GM21576 (cell line): ENCODE measurements at regions not wholly inside any gene's neighbourhood (a gene's known extent, or its start where the extent isn't known, plus 50 kb on each side); places are given as distances from the start of the nearest gene placed in this dataset.
"Not testable (repeated sequence)": the region's sequence is repeated elsewhere in the genome, so short reads cannot be mapped to it uniquely, and the experiment has no call there.

Experiments
- ATAC-seq: cut with Tn5 transposase; IDR thresholded peaks from one replicate; pipeline ENCODE4 v1.9.1; 2021; ENCODE audit warnings: mild to moderate bottlenecking, moderate library complexity; ENCODE audit not compliant: unreplicated experiment

- no peak for ATAC-seq
Measured at GRCh38 chr13:85141401-85141800, 657.8 kb downstream of the SLITRK6 start.

GRCh38 chr13:85140192-85140591 lies 659.0 kb downstream of the SLITRK6 start:
- no peak for ATAC-seq

- no peak for ATAC-seq
Measured at GRCh38 chr13:85137516-85137915, 661.7 kb downstream of the SLITRK6 start.

GRCh38 chr13:85132986-85133385 lies 666.2 kb downstream of the SLITRK6 start:
- no peak for ATAC-seq

GRCh38 chr13:85123501-85123900 lies 675.7 kb downstream of the SLITRK6 start:
- ATAC-seq = not testable (repeated sequence)

- no peak for ATAC-seq
Measured at GRCh38 chr13:85108356-85108755, 690.9 kb downstream of the SLITRK6 start.

GRCh38 chr13:85099245-85099644 lies 700.0 kb downstream of the SLITRK6 start:
- ATAC-seq = no peak

- ATAC-seq = no peak
Measured at GRCh38 chr13:85095418-85096272, 703.6 kb downstream of the SLITRK6 start.

GRCh38 chr13:85093808-85094207 lies 705.4 kb downstream of the SLITRK6 start:
- no peak for ATAC-seq

GRCh38 chr13:85091631-85092234 lies 707.5 kb downstream of the SLITRK6 start:
- no peak for ATAC-seq

- no peak for ATAC-seq
Measured at GRCh38 chr13:85089186-85089585, 710.0 kb downstream of the SLITRK6 start.

- ATAC-seq = no peak
Measured at GRCh38 chr13:85080691-85081090, 718.5 kb downstream of the SLITRK6 start.

- no peak for ATAC-seq
Measured at GRCh38 chr13:85076343-85076742, 722.9 kb downstream of the SLITRK6 start.

GRCh38 chr13:85074543-85075313 lies 724.5 kb downstream of the SLITRK6 start:
- no peak for ATAC-seq

- no peak for ATAC-seq
Measured at GRCh38 chr13:85068231-85068630, 731.0 kb downstream of the SLITRK6 start.

- ATAC-seq = no peak
Measured at GRCh38 chr13:85040215-85040614, 759.0 kb downstream of the SLITRK6 start.

GRCh38 chr13:85031771-85032170 lies 767.4 kb downstream of the SLITRK6 start:
- ATAC-seq = no peak

- no peak for ATAC-seq
Measured at GRCh38 chr13:85028035-85028434, 771.2 kb downstream of the SLITRK6 start.

- ATAC-seq = no peak
Measured at GRCh38 chr13:85019121-85019520, 780.1 kb downstream of the SLITRK6 start.

- ATAC-seq = no peak
Measured at GRCh38 chr13:85013006-85013405, 786.2 kb downstream of the SLITRK6 start.

GRCh38 chr13:85009447-85009846 lies 789.8 kb downstream of the SLITRK6 start:
- no peak for ATAC-seq

GRCh38 chr13:84999252-84999651 lies 800.0 kb downstream of the SLITRK6 start:
- ATAC-seq = no peak
